Peyer's patch (tissue), 4 donors: ENCODE measurements at regions not wholly inside any gene's neighbourhood (a gene's known extent, or its start where the extent isn't known, plus 50 kb on each side); places are given as distances from the start of the nearest gene placed in this dataset.

ENCODE experiments used
- DNase-seq, 3 donors: peaks; one replicate each; pipeline ENCODE4 v3.0.0-alpha.2; 2017 to 2019
- H3K27ac ChIP-seq, 4 donors: fragments of 200-600 bp; sonication (generic); one replicate each; pipeline ENCODE4 v1.5.1; 2016 to 2019
- H3K27me3 ChIP-seq, 2 donors: fragments of 200-600 bp; sonication (generic); one replicate each; pipeline ENCODE4 v1.5.1; 2019
- H3K36me3 ChIP-seq, 3 donors: fragments of 200-600 bp; sonication (generic); one replicate each; pipeline ENCODE4 v1.5.1; 2016 to 2019
- H3K4me1 ChIP-seq, 4 donors: fragments of 200-600 bp; sonication (generic); one replicate each; pipeline ENCODE4 v1.5.1; 2016 to 2019
- H3K4me3 ChIP-seq, 4 donors: fragments of 200-600 bp; sonication (generic); 1 replicate in 3 of 4; 2 replicates in 1 of 4; pipeline ENCODE4 v1.5.1; 2016 to 2019; ENCODE audit warnings: mild to moderate bottlenecking in 1 of 4
- H3K9me3 ChIP-seq, 4 donors: fragments of 200-600 bp; sonication (generic); one replicate each; pipeline ENCODE4 v1.5.1; 2016 to 2019; ENCODE audit warnings: mild to moderate bottlenecking in 1 of 4
- POLR2A ChIP-seq, 2 donors: fragments of 450-650 bp; IDR thresholded peaks; one replicate each; pipeline ENCODE4 v1.5.1; 2017; ENCODE audit warnings: antibody characterized with exemption in 2 of 2, mild to moderate bottlenecking in 2 of 2, moderate library complexity in 2 of 2
- TF ChIP-seq, protein P1 (sequence below), 6 experiments: fragments of 450-650 bp in 4 of 6; fragments of 200-600 bp in 2 of 6; sonication (generic) in 1 of 6; IDR thresholded peaks; one replicate each; pipeline ENCODE4 v1.5.1; 2017 to 2019; ENCODE audit warnings: antibody characterized with exemption in 6 of 6, mild to moderate bottlenecking in 3 of 6, moderate library complexity in 1 of 6

DNA sequence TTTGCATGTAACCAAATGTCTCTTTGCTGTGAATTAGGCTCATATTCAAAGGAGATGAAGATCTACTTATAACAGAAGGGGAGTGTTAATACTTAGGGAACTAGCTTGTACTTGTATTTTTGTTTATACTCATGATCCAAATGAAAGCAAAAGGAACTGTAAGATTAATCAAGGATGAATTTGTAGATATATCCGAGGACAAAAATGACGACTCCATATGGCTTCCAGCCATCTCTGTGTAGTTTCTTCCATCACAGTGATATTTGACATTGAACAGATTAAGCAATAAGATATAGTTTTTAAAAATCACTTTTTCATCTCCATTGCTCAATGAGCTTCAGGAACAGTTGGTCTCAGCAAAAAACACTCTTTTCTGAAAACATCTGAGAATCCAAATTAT is 257.4 kb upstream of the CAMK1G start:
- no peak for TF ChIP-seq POLR2A (IDR thresholded peaks at IDR 0.05)
- TF ChIP-seq, protein P1, sequence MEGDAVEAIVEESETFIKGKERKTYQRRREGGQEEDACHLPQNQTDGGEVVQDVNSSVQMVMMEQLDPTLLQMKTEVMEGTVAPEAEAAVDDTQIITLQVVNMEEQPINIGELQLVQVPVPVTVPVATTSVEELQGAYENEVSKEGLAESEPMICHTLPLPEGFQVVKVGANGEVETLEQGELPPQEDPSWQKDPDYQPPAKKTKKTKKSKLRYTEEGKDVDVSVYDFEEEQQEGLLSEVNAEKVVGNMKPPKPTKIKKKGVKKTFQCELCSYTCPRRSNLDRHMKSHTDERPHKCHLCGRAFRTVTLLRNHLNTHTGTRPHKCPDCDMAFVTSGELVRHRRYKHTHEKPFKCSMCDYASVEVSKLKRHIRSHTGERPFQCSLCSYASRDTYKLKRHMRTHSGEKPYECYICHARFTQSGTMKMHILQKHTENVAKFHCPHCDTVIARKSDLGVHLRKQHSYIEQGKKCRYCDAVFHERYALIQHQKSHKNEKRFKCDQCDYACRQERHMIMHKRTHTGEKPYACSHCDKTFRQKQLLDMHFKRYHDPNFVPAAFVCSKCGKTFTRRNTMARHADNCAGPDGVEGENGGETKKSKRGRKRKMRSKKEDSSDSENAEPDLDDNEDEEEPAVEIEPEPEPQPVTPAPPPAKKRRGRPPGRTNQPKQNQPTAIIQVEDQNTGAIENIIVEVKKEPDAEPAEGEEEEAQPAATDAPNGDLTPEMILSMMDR (IDR thresholded peaks at IDR 0.05), result no peak
- H3K4me1 ChIP-seq, result no peaks in the 10 kb centered on the region
- no peaks in the 10 kb centered on the region for H3K9me3 ChIP-seq
- H3K4me3 ChIP-seq, result no peak overlapping the region
- no peaks in the 10 kb centered on the region for H3K36me3 ChIP-seq
- H3K27me3 ChIP-seq, result no peaks in the 10 kb centered on the region
- no peak for DNase-seq
- no peak overlapping the region for H3K27ac ChIP-seq

DNA sequence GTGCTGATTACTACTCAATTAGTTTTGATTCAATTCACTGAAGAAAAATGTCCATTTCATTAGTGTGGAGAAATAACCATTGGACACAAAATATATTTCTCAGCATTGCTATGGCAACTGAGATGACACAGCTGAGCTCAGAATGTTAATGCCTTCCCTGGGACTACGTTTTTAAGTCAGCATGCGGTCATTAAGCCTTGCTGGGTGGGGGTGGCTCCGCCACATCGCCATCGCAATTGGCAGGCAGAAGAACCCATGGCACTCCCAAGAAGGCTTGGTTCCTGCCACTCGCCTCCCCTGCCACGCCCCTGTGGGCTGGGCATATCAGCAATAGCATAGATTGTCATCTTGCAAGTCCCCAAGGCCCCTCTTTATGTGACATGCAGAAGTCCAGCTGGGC is 256.7 kb upstream of the CAMK1G start:
- Histone ChIP-seq H3K27ac (no peak overlapping the region), H3K27me3 (no peaks in the 10 kb centered on the region), H3K4me1 (no peaks in the 10 kb centered on the region), H3K9me3 (no peaks in the 10 kb centered on the region), H3K36me3 (no peaks in the 10 kb centered on the region), H3K4me3 (no peak overlapping the region)
- DNase-seq, result no peak
- TF ChIP-seq, protein P1 (IDR thresholded peaks at IDR 0.05), result no peak
- TF ChIP-seq POLR2A (IDR thresholded peaks at IDR 0.05), result no peak

DNA sequence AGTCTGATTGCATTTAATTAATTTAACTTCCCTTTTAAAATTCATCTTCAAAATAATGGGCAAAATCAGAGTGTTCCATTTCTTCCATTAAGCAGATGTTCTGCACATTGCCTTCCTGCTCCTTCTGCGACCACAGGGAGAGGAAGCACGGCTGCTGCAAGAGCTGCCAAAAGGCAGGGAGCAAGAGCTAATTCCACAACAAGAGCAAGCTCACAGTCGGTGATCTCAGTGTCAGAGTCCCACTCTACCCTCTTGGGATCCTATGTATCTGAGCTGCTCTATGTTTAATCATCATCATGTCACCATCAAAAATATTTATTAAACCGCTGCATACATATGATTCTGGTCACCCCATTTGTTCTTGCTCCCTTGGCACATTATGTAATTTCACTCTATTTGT is 255.3 kb upstream of the CAMK1G start:
- Histone ChIP-seq H3K4me1 (no peaks in the 10 kb centered on the region), H3K4me3 (no peak overlapping the region), H3K27ac (no peak overlapping the region), H3K9me3 (no peaks in the 10 kb centered on the region), H3K27me3 (no peaks in the 10 kb centered on the region), H3K36me3 (no peaks in the 10 kb centered on the region)
- no peak for TF ChIP-seq POLR2A (IDR thresholded peaks at IDR 0.05)
- TF ChIP-seq, protein P1 (IDR thresholded peaks at IDR 0.05), result no peak
- no peak for DNase-seq

DNA sequence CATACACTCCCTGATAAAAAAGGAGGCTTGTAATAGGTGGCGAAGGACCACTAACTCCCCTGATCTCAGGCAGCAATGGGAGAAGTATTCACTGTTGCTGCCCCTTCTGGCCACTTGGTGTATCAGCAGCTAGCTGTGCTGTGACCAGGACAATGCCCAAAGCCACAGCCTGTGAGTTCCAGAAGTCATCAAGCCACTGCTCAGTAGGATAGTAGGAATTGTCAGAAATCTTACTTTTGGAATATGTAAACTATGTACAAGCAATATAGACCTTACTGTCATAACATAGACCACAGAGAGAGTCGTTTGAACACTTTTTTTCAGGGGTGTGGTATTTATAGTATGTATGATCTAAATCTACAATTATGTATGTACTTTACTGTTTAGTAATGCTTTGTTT is 248.3 kb upstream of the CAMK1G start:
- TF ChIP-seq, protein P1 (IDR thresholded peaks at IDR 0.05), result peak in 4 of 6 experiments; percentile 36 to 48 (median 40)
- TF ChIP-seq POLR2A (IDR thresholded peaks at IDR 0.05), result no peak
- Histone ChIP-seq H3K36me3 (no peaks in the 10 kb centered on the region), H3K27ac (no peak overlapping the region), H3K4me3 (no peak overlapping the region), H3K4me1 (no peaks in the 10 kb centered on the region), H3K27me3 (no peaks in the 10 kb centered on the region), H3K9me3 (no peaks in the 10 kb centered on the region)
- DNase-seq, result peak in 1 of 3 donors; percentile 45

DNA sequence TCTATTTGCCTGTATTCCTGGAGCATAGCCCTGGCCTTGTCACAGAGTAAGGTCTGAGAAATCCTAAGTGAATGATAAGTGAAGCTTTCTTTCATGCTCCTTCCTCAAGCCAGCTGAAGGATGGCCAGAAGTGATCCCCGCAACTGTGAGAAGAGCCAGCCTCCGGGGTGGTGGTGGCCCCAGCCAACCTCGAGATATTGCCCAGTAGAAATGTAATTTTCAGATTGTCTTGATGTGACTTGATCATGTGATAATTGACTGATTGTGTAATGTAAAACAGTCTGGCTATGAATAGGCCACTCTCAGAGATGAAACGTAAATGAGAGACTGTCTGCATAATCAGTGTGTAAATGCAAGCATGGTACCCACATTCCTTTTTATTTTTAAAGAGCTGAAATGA is 242.4 kb upstream of the CAMK1G start:
- DNase-seq, result no peak

More for the DNA sequence above, 242.4 kb upstream of the CAMK1G start:
- H3K4me1 ChIP-seq, result no peaks in the 10 kb centered on the region
- H3K9me3 ChIP-seq, result no peaks in the 10 kb centered on the region
- TF ChIP-seq, protein P1 (IDR thresholded peaks at IDR 0.05), result no peak
- TF ChIP-seq POLR2A (IDR thresholded peaks at IDR 0.05), result no peak
- H3K36me3 ChIP-seq, result no peaks in the 10 kb centered on the region
- no peak overlapping the region for H3K27ac ChIP-seq
- no peak overlapping the region for H3K4me3 ChIP-seq
- H3K27me3 ChIP-seq, result no peaks in the 10 kb centered on the region
